Hepatic stellate cell (primary cell): ENCODE measurements at regions not wholly inside any gene's neighbourhood (a gene's known extent, or its start where the extent isn't known, plus 50 kb on each side); places are given as distances from the start of the nearest gene placed in this dataset.

ENCODE experiments used
- DNase-seq: peaks from one replicate; pipeline ENCODE4 v3.0.0; 2011; ENCODE audit warnings: low spot score

DNA sequence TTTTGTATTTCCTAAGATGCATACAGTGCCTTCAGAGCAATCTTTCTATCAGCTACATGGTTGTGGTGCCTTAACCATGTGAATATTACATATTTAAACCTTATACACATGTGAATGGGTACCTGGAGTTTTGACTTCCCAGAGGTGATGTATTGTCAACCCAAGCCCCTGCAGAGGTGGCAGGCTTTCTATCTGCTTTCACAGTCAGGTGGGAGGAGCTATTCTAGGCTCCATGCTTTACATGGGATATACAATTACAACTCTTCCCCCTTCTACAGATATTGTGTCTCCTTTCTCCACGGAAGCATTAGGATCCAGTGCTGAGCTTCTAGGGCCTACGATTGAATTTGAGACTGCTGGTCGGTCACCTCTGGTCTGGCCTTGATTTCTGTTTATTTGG, 89.8 kb upstream of the TUT7 start:
- no peak for DNase-seq

- DNase-seq, result peak; percentile 35
Observed at GRCh38 chr9:86434039-86434726, 80.0 kb upstream of the TUT7 start.

DNA sequence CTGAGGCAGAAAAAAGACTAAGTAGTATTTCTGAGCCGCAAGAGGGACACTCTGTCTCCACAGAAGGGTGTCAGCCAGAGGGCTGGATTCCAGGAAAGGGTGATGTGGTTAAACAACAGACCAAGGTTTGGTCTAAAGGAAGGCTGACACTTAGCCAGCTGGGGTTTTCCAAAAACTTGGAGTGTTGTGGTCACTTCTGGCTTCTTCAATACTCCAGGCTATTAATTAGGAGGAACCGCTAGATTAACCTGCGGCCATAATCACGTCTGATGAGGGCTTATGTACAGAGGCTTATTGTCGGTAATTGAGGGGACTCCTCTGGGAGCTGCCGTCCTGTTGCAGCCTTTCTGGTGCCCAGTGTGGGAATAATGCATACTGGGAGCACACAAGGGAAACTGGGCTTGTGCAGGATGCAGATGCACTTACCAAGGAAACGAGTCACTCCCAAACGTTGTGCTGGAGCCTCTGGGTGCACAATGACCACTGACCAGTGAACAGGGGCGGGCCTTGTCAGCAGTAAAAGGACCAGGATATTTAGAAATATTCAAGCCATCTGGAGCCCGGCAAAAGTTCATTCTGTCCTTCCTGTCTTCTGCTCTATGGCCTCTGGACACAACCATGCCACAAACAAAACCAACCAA, 70.2 kb upstream of the TUT7 start:
- no peak for DNase-seq

- peak; percentile 19 for DNase-seq
Observed at GRCh38 chr9:86413971-86414880, 60.0 kb upstream of the TUT7 start.

GRCh38 chr9:86410281-86410680, 56.1 kb upstream of the TUT7 start:
- no peak for DNase-seq

GRCh38 chr9:86408121-86408520, 53.9 kb upstream of the TUT7 start:
- DNase-seq, result no peak

- peak; percentile 15 for DNase-seq
Observed at GRCh38 chr9:86407022-86407421, 52.8 kb upstream of the TUT7 start.

DNA sequence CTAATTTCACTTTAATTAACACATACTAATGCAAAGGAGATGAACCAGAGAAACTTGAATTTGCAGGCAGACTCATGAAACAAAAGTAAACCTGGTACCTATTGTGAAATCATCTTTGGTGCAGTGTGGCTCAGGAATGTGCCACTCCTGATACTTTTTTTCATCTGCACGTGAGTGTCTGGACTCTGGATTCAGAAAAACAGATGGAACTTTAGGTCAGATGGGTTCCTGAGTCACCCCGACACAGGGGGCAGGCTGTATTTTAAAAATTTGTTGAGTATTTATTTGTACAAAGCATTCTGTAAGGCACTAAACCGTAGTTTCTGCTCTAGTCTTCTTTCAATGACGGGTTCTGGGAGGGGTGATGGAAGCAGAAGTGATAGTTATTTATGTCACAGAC, 52.2 kb upstream of the TUT7 start:
- DNase-seq, result peak; percentile 46

GRCh38 chr9:86405926-86406325, 51.7 kb upstream of the TUT7 start:
- peak; percentile 64 for DNase-seq

DNA sequence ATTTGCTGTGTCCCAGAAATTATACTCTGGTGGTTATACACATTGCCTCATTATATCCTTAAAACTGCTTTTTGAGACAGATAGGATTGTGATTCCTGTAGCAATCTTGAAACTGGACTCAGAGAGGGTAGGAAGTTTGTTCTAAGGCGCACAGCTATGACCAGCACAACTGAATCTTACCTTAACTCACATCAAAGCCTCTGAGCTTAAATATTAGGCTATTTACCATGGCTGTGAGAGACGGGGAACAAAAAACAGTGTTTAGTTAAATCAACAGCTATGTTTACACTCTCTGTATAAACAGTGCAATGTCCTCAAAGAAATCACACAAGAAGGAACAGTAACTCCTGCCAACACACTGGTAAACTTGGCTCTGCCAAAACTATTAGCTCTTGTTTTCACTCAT, 50.9 kb upstream of the TUT7 start:
- no peak for DNase-seq
